ENCODE measurements at regions not wholly inside any gene's neighbourhood (a gene's known extent, or its start where the extent isn't known, plus 50 kb on each side); places are given as distances from the start of the nearest gene placed in this dataset.
"Not testable (repeated sequence)": the region's sequence is repeated elsewhere in the genome, so short reads cannot be mapped to it uniquely, and the experiment has no call there.

- no peak for DNase-seq
- in situ Hi-C loops (cut with HindIII; ENCODE audit: low pct_ligation_motif_present, low pct_unique_long_range_greater_than_20kb, low sequenced_read_pairs): no loop called here
These were observed 690.3 kb downstream of the HTR1B start for GRCh38 chr6:76772951-76773350.

- no peak for DNase-seq
- in situ Hi-C loops (cut with HindIII; ENCODE audit: low pct_ligation_motif_present, low pct_unique_long_range_greater_than_20kb, low sequenced_read_pairs): no loop called here
These were observed 692.1 kb downstream of the HTR1B start for GRCh38 chr6:76771059-76771634.

- in situ Hi-C loops (cut with HindIII; ENCODE audit: low pct_ligation_motif_present, low pct_unique_long_range_greater_than_20kb, low sequenced_read_pairs): no loop called here
- no peak for DNase-seq
These were observed 693.0 kb downstream of the HTR1B start for GRCh38 chr6:76770281-76770680.

- in situ Hi-C loops (cut with HindIII; ENCODE audit: low pct_ligation_motif_present, low pct_unique_long_range_greater_than_20kb, low sequenced_read_pairs): no loop called here
- DNase-seq: no peak
These were observed 694.7 kb downstream of the HTR1B start for GRCh38 chr6:76768556-76768955.

- in situ Hi-C loops (cut with HindIII; ENCODE audit: low pct_ligation_motif_present, low pct_unique_long_range_greater_than_20kb, low sequenced_read_pairs): no loop called here
- no peak for DNase-seq
These were observed 691.6 kb upstream of the IMPG1 start for GRCh38 chr6:76764057-76764456.

- in situ Hi-C loops (cut with HindIII; ENCODE audit: low pct_ligation_motif_present, low pct_unique_long_range_greater_than_20kb, low sequenced_read_pairs): no loop called here
- DNase-seq: no peak
These were observed 680.4 kb upstream of the IMPG1 start for GRCh38 chr6:76752841-76753240.

- in situ Hi-C loops (cut with HindIII; ENCODE audit: low pct_ligation_motif_present, low pct_unique_long_range_greater_than_20kb, low sequenced_read_pairs); DNase-seq: not testable (repeated sequence)
These were observed 672.9 kb upstream of the IMPG1 start for GRCh38 chr6:76745388-76745787.

- in situ Hi-C loops (cut with HindIII; ENCODE audit: low pct_ligation_motif_present, low pct_unique_long_range_greater_than_20kb, low sequenced_read_pairs); DNase-seq: not testable (repeated sequence)
These were observed 671.8 kb upstream of the IMPG1 start for GRCh38 chr6:76744151-76744720.

- in situ Hi-C loops (cut with HindIII; ENCODE audit: low pct_ligation_motif_present, low pct_unique_long_range_greater_than_20kb, low sequenced_read_pairs): no loop called here
- DNase-seq: no peak
These were observed 670.5 kb upstream of the IMPG1 start for GRCh38 chr6:76742919-76743318.

- in situ Hi-C loops (cut with HindIII; ENCODE audit: low pct_ligation_motif_present, low pct_unique_long_range_greater_than_20kb, low sequenced_read_pairs): no loop called here
- no peak for DNase-seq
These were observed 647.0 kb upstream of the IMPG1 start for GRCh38 chr6:76719449-76719848.

- in situ Hi-C loops (cut with HindIII; ENCODE audit: low pct_ligation_motif_present, low pct_unique_long_range_greater_than_20kb, low sequenced_read_pairs): no loop called here
- DNase-seq: no peak
These were observed 636.3 kb upstream of the IMPG1 start for GRCh38 chr6:76708641-76709331.

- DNase-seq: no peak
- in situ Hi-C loops (cut with HindIII; ENCODE audit: low pct_ligation_motif_present, low pct_unique_long_range_greater_than_20kb, low sequenced_read_pairs): no loop called here
These were observed 635.2 kb upstream of the IMPG1 start for GRCh38 chr6:76707630-76708029.

GRCh38 chr6:76706631-76707030 lies 634.2 kb upstream of the IMPG1 start:
- DNase-seq: no peak
- in situ Hi-C loops (cut with HindIII; ENCODE audit: low pct_ligation_motif_present, low pct_unique_long_range_greater_than_20kb, low sequenced_read_pairs): no loop called here

- DNase-seq: no peak
- in situ Hi-C loops (cut with HindIII; ENCODE audit: low pct_ligation_motif_present, low pct_unique_long_range_greater_than_20kb, low sequenced_read_pairs): no loop called here
These were observed 633.6 kb upstream of the IMPG1 start for GRCh38 chr6:76706086-76706485.

GRCh38 chr6:76703786-76704185 lies 631.3 kb upstream of the IMPG1 start:
- DNase-seq: no peak
- in situ Hi-C loops (cut with HindIII; ENCODE audit: low pct_ligation_motif_present, low pct_unique_long_range_greater_than_20kb, low sequenced_read_pairs): no loop called here

GRCh38 chr6:76703285-76703684 lies 630.8 kb upstream of the IMPG1 start:
- in situ Hi-C loops (cut with HindIII; ENCODE audit: low pct_ligation_motif_present, low pct_unique_long_range_greater_than_20kb, low sequenced_read_pairs): no loop called here
- DNase-seq: no peak

- in situ Hi-C loops (cut with HindIII; ENCODE audit: low pct_ligation_motif_present, low pct_unique_long_range_greater_than_20kb, low sequenced_read_pairs): no loop called here
- no peak for DNase-seq
These were observed 629.7 kb upstream of the IMPG1 start for GRCh38 chr6:76702187-76702586.

- no peak for DNase-seq
- in situ Hi-C loops (cut with HindIII; ENCODE audit: low pct_ligation_motif_present, low pct_unique_long_range_greater_than_20kb, low sequenced_read_pairs): no loop called here
These were observed 629.1 kb upstream of the IMPG1 start for GRCh38 chr6:76701610-76702009.

- DNase-seq: peak; percentile 10
- in situ Hi-C loops (cut with HindIII; ENCODE audit: low pct_ligation_motif_present, low pct_unique_long_range_greater_than_20kb, low sequenced_read_pairs): no loop called here
These were observed 625.1 kb upstream of the IMPG1 start for GRCh38 chr6:76697585-76697984.

- no peak for DNase-seq
- in situ Hi-C loops (cut with HindIII; ENCODE audit: low pct_ligation_motif_present, low pct_unique_long_range_greater_than_20kb, low sequenced_read_pairs): no loop called here
These were observed 622.3 kb upstream of the IMPG1 start for GRCh38 chr6:76694795-76695194.
